HepG2 (cell line): ENCODE measurements at regions not wholly inside any gene's neighbourhood (a gene's known extent, or its start where the extent isn't known, plus 50 kb on each side); places are given as distances from the start of the nearest gene placed in this dataset.

Source experiments
- BCL6 ChIP-seq: IDR thresholded peaks from 2 replicates; pipeline ENCODE4 v1.6.1; 2016; ENCODE audit warnings: missing genetic modification reagents, missing compliant biosample characterization
- CREM ChIP-seq, 2 experiments: sonication (generic) in 1 of 2; formaldehyde crosslinking in 1 of 2; IDR thresholded peaks; 2 replicates each; pipeline versions ENCODE4 v1.4.0 to v1.6.1; 2016 to 2020; ENCODE audit warnings: antibody characterized with exemption in 1 of 2, mild to moderate bottlenecking in 1 of 2, missing genetic modification reagents in 1 of 2
- DDIT3 ChIP-seq: sonication (generic); formaldehyde crosslinking; IDR thresholded peaks from 2 replicates; pipeline ENCODE4 v1.4.0; 2020; ENCODE audit warnings: mild to moderate bottlenecking, missing genetic modification reagents
- E2F5 ChIP-seq: sonication (generic); formaldehyde crosslinking; conservative IDR thresholded peaks from 2 replicates; pipeline ENCODE4 v1.4.0; 2020; ENCODE audit warnings: missing genetic modification reagents
- FOXA1 ChIP-seq, 2 experiments: fragments of 450-650 bp in 1 of 2; sonication (generic) in 1 of 2; formaldehyde crosslinking in 1 of 2; IDR thresholded peaks; 2 replicates each; pipeline versions ENCODE4 v1.4.0 to v1.6.1; 2016 to 2020; ENCODE audit warnings: missing genetic modification reagents in 1 of 2
- HMG20A ChIP-seq: IDR thresholded peaks from 2 replicates; pipeline ENCODE4 v1.6.1; 2016; ENCODE audit warnings: borderline replicate concordance
- SKIL ChIP-seq: sonication (generic); formaldehyde crosslinking; IDR thresholded peaks from 2 replicates; pipeline ENCODE4 v1.8.0; 2022; ENCODE audit warnings: missing genetic modification reagents, mild to moderate bottlenecking, moderate library complexity, borderline replicate concordance
- SOX13 ChIP-seq, 3 experiments: fragments of 450-650 bp in 1 of 3; sonication (generic) in 1 of 3; formaldehyde crosslinking in 1 of 3; IDR thresholded peaks in 2 of 3; conservative IDR thresholded peaks in 1 of 3; 2 replicates each; pipeline versions ENCODE4 v1.5.0 to v1.6.1; 2016 to 2020; ENCODE audit warnings: antibody characterized with exemption in 1 of 3, mild to moderate bottlenecking in 1 of 3, missing compliant biosample characterization in 1 of 3, missing genetic modification reagents in 1 of 3, moderate library complexity in 1 of 3
- THAP9 ChIP-seq: sonication (generic); formaldehyde crosslinking; IDR thresholded peaks from 2 replicates; pipeline ENCODE4; 2020; ENCODE audit warnings: missing genetic modification reagents, mild to moderate bottlenecking, borderline replicate concordance
- ZBTB14 ChIP-seq: sonication (generic); formaldehyde crosslinking; IDR thresholded peaks from 2 replicates; pipeline ENCODE4 v1.4.0; 2020; ENCODE audit warnings: missing genetic modification reagents
- ZNF207 ChIP-seq: fragments of 450-650 bp; IDR thresholded peaks from 2 replicates; pipeline ENCODE4 v1.6.1; 2016; ENCODE audit warnings: antibody characterized with exemption, borderline replicate concordance
- ZNF253 ChIP-seq: sonication (generic); formaldehyde crosslinking; IDR thresholded peaks from 2 replicates; pipeline ENCODE4 v1.8.0; 2022; ENCODE audit warnings: mild to moderate bottlenecking, missing genetic modification reagents, borderline replicate concordance
- ZNF280D ChIP-seq: sonication (generic); formaldehyde crosslinking; IDR thresholded peaks from 2 replicates; pipeline ENCODE4 v1.5.1; 2020; ENCODE audit warnings: mild to moderate bottlenecking, missing genetic modification reagents
- ZNF496 ChIP-seq: sonication (generic); formaldehyde crosslinking; IDR thresholded peaks from 2 replicates; pipeline ENCODE4 v1.8.1; 2023; ENCODE audit warnings: mild to moderate bottlenecking, moderate library complexity, missing genetic modification reagents; ENCODE audit not compliant: insufficient replicate concordance
- ZNF510 ChIP-seq: sonication (generic); formaldehyde crosslinking; IDR thresholded peaks from 2 replicates; pipeline ENCODE4 v1.4.0; 2020; ENCODE audit warnings: low read depth, mild to moderate bottlenecking, missing genetic modification reagents
- ZSCAN29 ChIP-seq: sonication (generic); formaldehyde crosslinking; conservative IDR thresholded peaks from 2 replicates; pipeline ENCODE4 v1.4.0; 2020; ENCODE audit warnings: mild to moderate bottlenecking, missing genetic modification reagents

GRCh38 chr1:59070610-59071009 lies 226.3 kb upstream of the FGGY start (continued):
- 0 out of 2 replicates have a peak, but pooled peaks have one; percentile 29 for TF ChIP-seq SKIL (CRISPR knock-in tag)
- TF ChIP-seq E2F5 (CRISPR knock-in tag) = no peak
- TF ChIP-seq ZNF510 (CRISPR knock-in tag) = no peak
- TF ChIP-seq ZNF253 (CRISPR knock-in tag) = no peak
- no peak for TF ChIP-seq ZNF496
- TF ChIP-seq ZNF207 = no peak
- peak; percentile 24; the same call in 1 of the 2 replicates for TF ChIP-seq BCL6 (CRISPR knock-in tag)
- TF ChIP-seq ZBTB14 (CRISPR knock-in tag) = no peak
- TF ChIP-seq FOXA1 (IDR thresholded peaks at IDR 0.05) = no peak
- 0 out of 2 replicates have a peak, but pooled peaks have one; percentile 12 for TF ChIP-seq FOXA1 (CRISPR knock-in tag; IDR thresholded peaks at IDR 0.05)
- peak; percentile 71 for TF ChIP-seq HMG20A (CRISPR knock-in tag)
- 0 out of 2 replicates have a peak, but pooled peaks have one; percentile 27 for TF ChIP-seq CREM (IDR thresholded peaks at IDR 0.05)
- no peak for TF ChIP-seq CREM (CRISPR knock-in tag; IDR thresholded peaks at IDR 0.05)
- no peak for TF ChIP-seq THAP9 (CRISPR knock-in tag)
- TF ChIP-seq ZNF280D = no peak
- TF ChIP-seq DDIT3 = no peak
- TF ChIP-seq ZSCAN29 (CRISPR knock-in tag) = no peak
- no peak for TF ChIP-seq SOX13 (IDR thresholded peaks at IDR 0.05)
- TF ChIP-seq SOX13 (CRISPR knock-in tag; conservative IDR thresholded peaks at IDR 0.05 in 1 of 2, IDR thresholded peaks at IDR 0.05 in 1 of 2) = peak in 1 of 2 experiments; percentile 33; a peak in 1 of 4 replicates
